ENCODE measurements at regions not wholly inside any gene's neighbourhood (a gene's known extent, or its start where the extent isn't known, plus 50 kb on each side); places are given as distances from the start of the nearest gene placed in this dataset.

GRCh38 chr11:70769521-70769920, 371.2 kb downstream of the CTTN start:
- H3K4me2 ChIP-seq (ENCODE audit: insufficient read depth, low read length), result no peak overlapping the region
- 2% methylated on average over 8 of the region's 8 CpGs for WGBS (ENCODE audit: insufficient coverage, low coverage, missing lambda C conversion rate)
- TF ChIP-seq BACH1 (tag; IDR thresholded peaks at IDR 0.05), result no peak
- no peak for TF ChIP-seq POLR2A (conservative IDR thresholded peaks at IDR 0.05)
- no peak for TF ChIP-seq TCF3 (CRISPR knock-in tag; IDR thresholded peaks at IDR 0.05)
- CTCF ChIA-PET (ENCODE audit: low intra/inter-chr PET ratio), result no interaction called here
- H3K27ac ChIP-seq (ENCODE audit: extremely low read depth, low read depth, low read length), result no peak overlapping the region
- no peaks in the 10 kb centered on the region for H3K9me1 ChIP-seq (ENCODE audit: control insufficient read depth, insufficient read depth, low read length)
- no peaks in the 10 kb centered on the region for H3K9me3 ChIP-seq (replicated peaks; ENCODE audit: control insufficient read depth, insufficient read depth, low read depth, low read length)
- no peaks in the 10 kb centered on the region; the same call in 1 of the 2 replicates for H4K20me1 ChIP-seq (replicated peaks; ENCODE audit: control insufficient read depth, insufficient read depth, low read length)
- H3K9ac ChIP-seq (ENCODE audit: insufficient read depth in 1 of 2, low read depth in 2 of 2, low read length in 2 of 2), result no peak overlapping the region
- no peaks in the 10 kb centered on the region for H3K36me3 ChIP-seq (ENCODE audit: control insufficient read depth, insufficient read depth, low read length)
- FAIRE-seq (no peak), DNase-seq (ENCODE audit: extremely low read depth in 1 of 4, low spot score in 3 of 4) (no peak), ATAC-seq (no peak)
- POLR2A ChIA-PET, result no interaction called here
- H2AFZ ChIP-seq (ENCODE audit: low read depth, low read length), result no peak overlapping the region
- in situ Hi-C loops (cut with MboI) (no loop called here), intact Hi-C loops (cut with micrococcal nuclease) (no loop called here)
- no TSS peak for BruUV-seq (replicated peaks)
- H3K4me3 ChIP-seq, result no peak overlapping the region
- H3K79me2 ChIP-seq (ENCODE audit: control insufficient read depth, insufficient read depth, low read length), result no peaks in the 10 kb centered on the region
- H3K27me3 ChIP-seq (ENCODE audit: control insufficient read depth in 2 of 2, insufficient read depth in 2 of 2, low read length in 2 of 2), result peaks cover 2 to 8% of the 10 kb centered on the region in 2 experiments; a peak in 3 of 5 replicates
- H3K4me1 ChIP-seq (replicated peaks in 1 of 2; ENCODE audit: control insufficient read depth in 2 of 2, insufficient read depth in 2 of 2, low read length in 2 of 2), result no peaks in the 10 kb centered on the region; a peak in 1 of 5 replicates

GRCh38 chr11:70771099-70771885, 373.0 kb downstream of the CTTN start:
- Histone ChIP-seq H3K9ac (ENCODE audit: insufficient read depth in 1 of 2, low read depth in 2 of 2, low read length in 2 of 2) (no peak overlapping the region), H3K9me3 (replicated peaks; ENCODE audit: control insufficient read depth, insufficient read depth, low read depth, low read length) (no peaks in the 10 kb centered on the region), H3K27me3 (ENCODE audit: control insufficient read depth in 2 of 2, insufficient read depth in 2 of 2, low read length in 2 of 2) (peaks cover 2 to 8% of the 10 kb centered on the region in 2 experiments; a peak in 3 of 5 replicates), H3K4me1 (replicated peaks in 1 of 2; ENCODE audit: control insufficient read depth in 2 of 2, insufficient read depth in 2 of 2, low read length in 2 of 2) (no peaks in the 10 kb centered on the region; a peak in 1 of 5 replicates), H3K9me1 (ENCODE audit: control insufficient read depth, insufficient read depth, low read length) (no peaks in the 10 kb centered on the region), H3K4me3 (no peak overlapping the region), H4K20me1 (replicated peaks; ENCODE audit: control insufficient read depth, insufficient read depth, low read length) (no peaks in the 10 kb centered on the region), H3K27ac (ENCODE audit: extremely low read depth, low read depth, low read length) (no peak overlapping the region), H3K79me2 (ENCODE audit: control insufficient read depth, insufficient read depth, low read length) (no peaks in the 10 kb centered on the region), H3K36me3 (ENCODE audit: control insufficient read depth, insufficient read depth, low read length) (no peaks in the 10 kb centered on the region), H2AFZ (ENCODE audit: low read depth, low read length) (no peak overlapping the region), H3K4me2 (ENCODE audit: insufficient read depth, low read length) (no peak overlapping the region)
- FAIRE-seq, result no peak
- intact Hi-C loops (cut with micrococcal nuclease), result no loop called here
- no peak for ATAC-seq
- in situ Hi-C loops (cut with MboI), result no loop called here
- DNase-seq (ENCODE audit: extremely low read depth in 1 of 4, low spot score in 3 of 4), result no peak
- BruUV-seq (replicated peaks), result no TSS peak
- POLR2A ChIA-PET, result interaction anchor here (0.6 kb wide), 2 partner anchors 17 to 31 kb away, joined by 3 read pairs; no protein-coding TSS in a partner anchor
- CTCF ChIA-PET (ENCODE audit: low intra/inter-chr PET ratio), result no interaction called here
- under 1% methylated on average over 17 of the region's 18 CpGs for WGBS (ENCODE audit: insufficient coverage, low coverage, missing lambda C conversion rate)
- no peak for TF ChIP-seq ZKSCAN1 (IDR thresholded peaks at IDR 0.05; ENCODE audit: low read depth, low read length)
- no peak for TF ChIP-seq ZBED1 (IDR thresholded peaks at IDR 0.05)
- no peak for TF ChIP-seq ZSCAN29 (IDR thresholded peaks at IDR 0.05)
- no peak for TF ChIP-seq HNRNPLL (IDR thresholded peaks at IDR 0.05; ENCODE audit: low read depth, low read length, poor library complexity, severe bottlenecking)
- no peak for TF ChIP-seq PTBP1 (IDR thresholded peaks at IDR 0.05; ENCODE audit: low read depth, low read length)
- TF ChIP-seq THAP7 (CRISPR knock-in tag; IDR thresholded peaks at IDR 0.05), result no peak
- TF ChIP-seq TFAM (CRISPR knock-in tag; conservative IDR thresholded peaks at IDR 0.05), result no peak
- no peak for TF ChIP-seq USF1 (CRISPR knock-in tag; IDR thresholded peaks at IDR 0.05)
- TF ChIP-seq PBX2 (CRISPR knock-in tag; IDR thresholded peaks at IDR 0.05; ENCODE audit: low read depth), result no peak
- TF ChIP-seq PBX2 (tag; conservative IDR thresholded peaks at IDR 0.05; ENCODE audit: low read depth), result no peak
- no peak for TF ChIP-seq E2F3 (CRISPR knock-in tag; IDR thresholded peaks at IDR 0.05)

Data from K562 (cell line).